ENCODE measurements at regions not wholly inside any gene's neighbourhood (a gene's known extent, or its start where the extent isn't known, plus 50 kb on each side); places are given as distances from the start of the nearest gene placed in this dataset.

GRCh38 chr20:11320033-11320432 is 597.7 kb upstream of the BTBD3 start:
- no peaks in the 10 kb centered on the region for H3K27me3 ChIP-seq
- TF ChIP-seq CTCF (IDR thresholded peaks at IDR 0.05), result no peak
- TF ChIP-seq POLR2AphosphoS5 (IDR thresholded peaks at IDR 0.05), result no peak
- no peak for TF ChIP-seq POLR2A (IDR thresholded peaks at IDR 0.05)
- no peak for TF ChIP-seq EP300 (IDR thresholded peaks at IDR 0.05)
- H3K9me3 ChIP-seq, result peaks cover 0 to 4% (median 0%) of the 10 kb centered on the region in 3 donors
- no peaks in the 10 kb centered on the region for H3K4me1 ChIP-seq
- no peak for ATAC-seq
- H3K27ac ChIP-seq, result no peak overlapping the region
- no peak overlapping the region for H3K4me3 ChIP-seq
- H3K36me3 ChIP-seq, result no peaks in the 10 kb centered on the region

- H3K4me1 ChIP-seq, result no peaks in the 10 kb centered on the region
- 39% methylated on average over 1 of the region's 1 CpG; no CpG with 5 or more reads in 1 of the 2 donors for WGBS, 2 donors (ENCODE audit: low coverage in 1 of 2)
- no peaks in the 10 kb centered on the region for H3K36me3 ChIP-seq
- no peak for ATAC-seq
- H3K9me3 ChIP-seq, result no peaks in the 10 kb centered on the region
- H3K27ac ChIP-seq, result no peak overlapping the region
- H3K4me3 ChIP-seq, result no peak overlapping the region
- no peaks in the 10 kb centered on the region for H3K27me3 ChIP-seq
- TF ChIP-seq EP300 (IDR thresholded peaks at IDR 0.05) (no peak), POLR2A (IDR thresholded peaks at IDR 0.05) (no peak), POLR2AphosphoS5 (IDR thresholded peaks at IDR 0.05) (no peak), CTCF (IDR thresholded peaks at IDR 0.05) (no peak)
Measured at GRCh38 chr20:11323816-11324215, 593.9 kb upstream of the BTBD3 start.

- H3K4me1 ChIP-seq, result no peaks in the 10 kb centered on the region
- H3K4me3 ChIP-seq, result no peak overlapping the region
- no peak for TF ChIP-seq POLR2AphosphoS5 (IDR thresholded peaks at IDR 0.05)
- no peak for TF ChIP-seq CTCF (IDR thresholded peaks at IDR 0.05)
- no peak for TF ChIP-seq EP300 (IDR thresholded peaks at IDR 0.05)
- TF ChIP-seq POLR2A (IDR thresholded peaks at IDR 0.05), result no peak
- no peaks in the 10 kb centered on the region for H3K36me3 ChIP-seq
- H3K9me3 ChIP-seq, result no peaks in the 10 kb centered on the region
- no peak for ATAC-seq
- no peak overlapping the region for H3K27ac ChIP-seq
- 88 to 90% methylated on average over 4 of the region's 4 CpGs for WGBS, 2 donors (ENCODE audit: low coverage in 1 of 2)
- no peaks in the 10 kb centered on the region for H3K27me3 ChIP-seq
Measured at GRCh38 chr20:11324990-11325389, 592.7 kb upstream of the BTBD3 start.

- H3K9me3 ChIP-seq, result no peaks in the 10 kb centered on the region
- TF ChIP-seq EP300 (IDR thresholded peaks at IDR 0.05) (no peak), POLR2A (IDR thresholded peaks at IDR 0.05) (no peak), POLR2AphosphoS5 (IDR thresholded peaks at IDR 0.05) (no peak), CTCF (IDR thresholded peaks at IDR 0.05) (no peak)
- H3K27me3 ChIP-seq, result no peaks in the 10 kb centered on the region
- no peaks in the 10 kb centered on the region for H3K4me1 ChIP-seq
- no peak overlapping the region for H3K27ac ChIP-seq
- WGBS, 2 donors (ENCODE audit: low coverage in 1 of 2), result 88 to 91% methylated on average over 8 of the region's 8 CpGs
- no peak overlapping the region for H3K4me3 ChIP-seq
- H3K36me3 ChIP-seq, result no peaks in the 10 kb centered on the region
- no peak for ATAC-seq
Measured at GRCh38 chr20:11328839-11329238, 588.9 kb upstream of the BTBD3 start.

- 80 to 89% methylated on average over 1 of the region's 1 CpG for WGBS, 2 donors (ENCODE audit: low coverage in 1 of 2)
- TF ChIP-seq POLR2AphosphoS5 (IDR thresholded peaks at IDR 0.05) (no peak), POLR2A (IDR thresholded peaks at IDR 0.05) (no peak), EP300 (IDR thresholded peaks at IDR 0.05) (no peak), CTCF (IDR thresholded peaks at IDR 0.05) (no peak)
- ATAC-seq, result no peak
Measured at GRCh38 chr20:11329271-11329670, 588.4 kb upstream of the BTBD3 start.

More at GRCh38 chr20:11329271-11329670, 588.4 kb upstream of the BTBD3 start:
- no peaks in the 10 kb centered on the region for H3K4me1 ChIP-seq
- H3K27me3 ChIP-seq, result no peaks in the 10 kb centered on the region
- H3K9me3 ChIP-seq, result no peaks in the 10 kb centered on the region
- no peak overlapping the region for H3K27ac ChIP-seq
- no peak overlapping the region for H3K4me3 ChIP-seq
- no peaks in the 10 kb centered on the region for H3K36me3 ChIP-seq
